BJ (cell line): ENCODE measurements at regions not wholly inside any gene's neighbourhood (a gene's known extent, or its start where the extent isn't known, plus 50 kb on each side); places are given as distances from the start of the nearest gene placed in this dataset.

Source experiments
- CTCF ChIA-PET: fragments of 350-600 bp; formaldehyde crosslinking; extraction: SDS; loops from one replicate; lab custom pipeline; 2021; ENCODE audit warnings: antibody characterized with exemption, inconsistent platforms; lab: Yijun Ruan, JAX
- POLR2A ChIA-PET: fragments of 300-600 bp; sonication (Branson Sonifier 250); formaldehyde crosslinking; extraction: SDS; loops from one replicate; lab custom pipeline; 2021; ENCODE audit warnings: antibody characterized with exemption; lab: Charles Lee
- DNase-seq: peaks from one replicate; pipeline ENCODE4 v3.0.0-alpha.2; 2011; ENCODE audit warnings: low read depth
- H3K27me3 ChIP-seq: 2 replicates; pipeline ENCODE4 v1.6.0; 2011; ENCODE audit warnings: low read length; ENCODE audit not compliant: control insufficient read depth, insufficient read depth
- H3K36me3 ChIP-seq: 2 replicates; pipeline ENCODE4 v1.5.1; 2011; ENCODE audit warnings: low read length; ENCODE audit not compliant: control insufficient read depth, insufficient read depth
- H3K4me3 ChIP-seq: 2 replicates; pipeline ENCODE4 v1.5.1; 2011; ENCODE audit warnings: low read depth, mild to moderate bottlenecking, control low read depth, low read length
- TF ChIP-seq, protein P1 (sequence below): IDR thresholded peaks from 2 replicates; pipeline ENCODE4 v1.5.1; 2011; ENCODE audit warnings: low read depth, mild to moderate bottlenecking, control low read depth, inconsistent platforms, low read length, moderate library complexity; ENCODE audit not compliant: insufficient read depth

DNA sequence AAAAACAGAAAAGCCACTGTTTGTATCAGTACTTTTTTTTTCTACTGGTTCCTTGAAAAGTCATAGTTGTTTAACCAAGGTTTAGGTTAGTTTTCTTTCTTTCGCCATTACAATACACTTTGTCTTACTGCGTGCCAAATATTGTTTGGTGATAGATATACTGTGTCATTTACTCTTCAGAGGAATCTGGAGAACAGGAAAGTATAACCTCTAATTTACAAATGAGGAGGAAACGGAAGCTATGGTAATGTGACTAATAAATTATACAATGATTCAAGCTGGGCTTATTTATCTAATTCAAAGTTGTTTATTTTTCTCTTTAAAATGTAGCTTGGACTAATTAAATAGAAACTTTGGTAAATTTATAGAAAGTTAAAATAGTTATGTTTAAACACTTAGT is 96.2 kb upstream of the ROBO2 start:
- POLR2A ChIA-PET = no interaction called here

DNA sequence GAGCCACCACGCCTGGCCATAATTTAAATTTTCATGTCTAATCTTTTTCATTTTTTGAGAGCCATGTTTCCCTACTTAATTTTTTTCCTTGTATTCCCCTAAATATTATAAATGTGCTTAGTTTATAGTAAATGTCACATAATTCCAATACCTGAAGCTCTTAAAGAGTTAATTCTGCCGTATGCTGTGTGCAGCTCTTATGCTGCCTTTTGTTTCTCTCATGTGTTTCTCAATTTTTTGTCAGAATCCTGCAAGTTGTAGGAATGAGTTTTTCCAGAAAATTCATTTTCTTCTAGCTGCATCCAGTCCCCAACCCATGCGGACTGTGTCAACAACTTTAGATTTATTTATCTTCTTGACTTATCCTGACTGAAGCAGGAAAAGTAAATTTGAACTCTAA is 90.9 kb upstream of the ROBO2 start:
- no peak overlapping the region for H3K4me3 ChIP-seq
- ChIA-PET POLR2A (no interaction called here), CTCF (no interaction called here)
- DNase-seq = no peak
- TF ChIP-seq, protein P1, sequence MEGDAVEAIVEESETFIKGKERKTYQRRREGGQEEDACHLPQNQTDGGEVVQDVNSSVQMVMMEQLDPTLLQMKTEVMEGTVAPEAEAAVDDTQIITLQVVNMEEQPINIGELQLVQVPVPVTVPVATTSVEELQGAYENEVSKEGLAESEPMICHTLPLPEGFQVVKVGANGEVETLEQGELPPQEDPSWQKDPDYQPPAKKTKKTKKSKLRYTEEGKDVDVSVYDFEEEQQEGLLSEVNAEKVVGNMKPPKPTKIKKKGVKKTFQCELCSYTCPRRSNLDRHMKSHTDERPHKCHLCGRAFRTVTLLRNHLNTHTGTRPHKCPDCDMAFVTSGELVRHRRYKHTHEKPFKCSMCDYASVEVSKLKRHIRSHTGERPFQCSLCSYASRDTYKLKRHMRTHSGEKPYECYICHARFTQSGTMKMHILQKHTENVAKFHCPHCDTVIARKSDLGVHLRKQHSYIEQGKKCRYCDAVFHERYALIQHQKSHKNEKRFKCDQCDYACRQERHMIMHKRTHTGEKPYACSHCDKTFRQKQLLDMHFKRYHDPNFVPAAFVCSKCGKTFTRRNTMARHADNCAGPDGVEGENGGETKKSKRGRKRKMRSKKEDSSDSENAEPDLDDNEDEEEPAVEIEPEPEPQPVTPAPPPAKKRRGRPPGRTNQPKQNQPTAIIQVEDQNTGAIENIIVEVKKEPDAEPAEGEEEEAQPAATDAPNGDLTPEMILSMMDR = no peak
- H3K36me3 ChIP-seq = no peaks in the 10 kb centered on the region
- H3K27me3 ChIP-seq = no peaks in the 10 kb centered on the region

More for the DNA sequence above, 96.2 kb upstream of the ROBO2 start:
- Histone ChIP-seq H3K27me3 (no peaks in the 10 kb centered on the region), H3K4me3 (no peak overlapping the region), H3K36me3 (no peaks in the 10 kb centered on the region)
- DNase-seq = no peak
- TF ChIP-seq, protein P1 = no peak
- CTCF ChIA-PET = no interaction called here

- TF ChIP-seq, protein P1 = no peak
- POLR2A ChIA-PET = no interaction called here
- no peaks in the 10 kb centered on the region for H3K27me3 ChIP-seq
- no peak for DNase-seq
- CTCF ChIA-PET = no interaction called here
- no peak overlapping the region for H3K4me3 ChIP-seq
- no peaks in the 10 kb centered on the region for H3K36me3 ChIP-seq
Observed at GRCh38 chr3:76949462-76949861, 90.4 kb upstream of the ROBO2 start.

GRCh38 chr3:76950590-76950989 is 89.3 kb upstream of the ROBO2 start:
- H3K27me3 ChIP-seq = no peaks in the 10 kb centered on the region
- no peaks in the 10 kb centered on the region for H3K36me3 ChIP-seq
- ChIA-PET POLR2A (no interaction called here), CTCF (no interaction called here)
- H3K4me3 ChIP-seq = no peak overlapping the region
- TF ChIP-seq, protein P1 = no peak
- DNase-seq = no peak

DNA sequence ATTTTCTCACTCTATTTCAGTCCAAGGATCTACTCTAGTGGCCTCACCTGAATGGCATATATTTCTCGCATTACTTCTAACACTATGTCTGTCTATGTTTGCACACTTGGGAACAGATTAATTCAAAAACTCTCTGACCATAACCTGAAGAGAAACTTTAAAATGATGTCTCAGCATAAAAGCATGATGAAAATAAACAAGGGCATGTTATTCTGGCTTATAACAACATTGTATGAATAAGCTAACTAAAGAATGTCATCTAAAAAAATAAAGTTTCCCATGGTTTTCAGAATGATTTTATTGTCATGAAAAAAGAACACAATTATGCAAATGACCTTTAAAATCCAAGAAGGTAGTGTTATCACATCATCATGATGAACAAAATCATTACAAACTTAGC is 85.5 kb upstream of the ROBO2 start:
- TF ChIP-seq, protein P1 = no peak
- Histone ChIP-seq H3K4me3 (no peak overlapping the region), H3K36me3 (no peaks in the 10 kb centered on the region), H3K27me3 (no peaks in the 10 kb centered on the region)
- ChIA-PET POLR2A (no interaction called here), CTCF (no interaction called here)
- no peak for DNase-seq
